Lower leg skin (tissue), 4 donors: ENCODE measurements at regions not wholly inside any gene's neighbourhood (a gene's known extent, or its start where the extent isn't known, plus 50 kb on each side); places are given as distances from the start of the nearest gene placed in this dataset.

Experiments used
- DNase-seq, 2 donors: peaks; one replicate each; pipeline ENCODE4 v3.0.0-alpha.2; 2019; ENCODE audit warnings: low spot score in 2 of 2
- H3K4me3 ChIP-seq: fragments of 200-600 bp; sonication (generic); 2 replicates; pipeline ENCODE4 v1.5.1; 2017; ENCODE audit warnings: mild to moderate bottlenecking, low read depth; ENCODE audit not compliant: poor library complexity, severe bottlenecking
- CTCF ChIP-seq, 3 donors: fragments of 450-650 bp; IDR thresholded peaks; one replicate each; pipeline ENCODE4 v1.5.1; 2016; ENCODE audit warnings: antibody characterized with exemption in 3 of 3, mild to moderate bottlenecking in 3 of 3, moderate library complexity in 2 of 3
- POLR2A ChIP-seq, 2 donors: fragments of 450-650 bp; IDR thresholded peaks; one replicate each; pipeline ENCODE4 v1.6.1; 2016 to 2017; ENCODE audit warnings: antibody characterized with exemption in 2 of 2, mild to moderate bottlenecking in 1 of 2, moderate library complexity in 1 of 2
- WGBS, 2 donors: methylation state at CpG; one replicate each; pipeline ENCODE4 v1.1.5; 2018; 5-methylcytosine and 5-hydroxymethylcytosine counted together
- intact Hi-C: fragments of 100-400 bp; cut with DNase I; formaldehyde crosslinking; loops from one replicate; pipeline ENCODE4 v1.15.0; 2023; ENCODE audit warnings: low total_unique reads

GRCh38 chr4:137249112-137249511, 283.2 kb downstream of the PCDH18 start:
- DNase-seq = no peak
- no peak for TF ChIP-seq POLR2A (IDR thresholded peaks at IDR 0.05)
- no peak for TF ChIP-seq CTCF (IDR thresholded peaks at IDR 0.05)
- H3K4me3 ChIP-seq = no peak overlapping the region
- 49 to 63% methylated on average over 2 of the region's 2 CpGs for WGBS, 2 donors
- intact Hi-C loops = no loop called here

GRCh38 chr4:137238456-137239162, 293.7 kb downstream of the PCDH18 start:
- DNase-seq = no peak
- no peak overlapping the region for H3K4me3 ChIP-seq
- 82 to 87% methylated on average over 5 to 6 of the region's 6 CpGs for WGBS, 2 donors
- TF ChIP-seq CTCF (IDR thresholded peaks at IDR 0.05) = no peak
- TF ChIP-seq POLR2A (IDR thresholded peaks at IDR 0.05) = no peak
- intact Hi-C loops = no loop called here

- intact Hi-C loops = no loop called here
- TF ChIP-seq POLR2A (IDR thresholded peaks at IDR 0.05) (no peak), CTCF (IDR thresholded peaks at IDR 0.05) (no peak)
- no peak overlapping the region for H3K4me3 ChIP-seq
- no peak for DNase-seq
- 77 to 89% methylated on average over 2 of the region's 2 CpGs for WGBS, 2 donors
Observed at GRCh38 chr4:137226900-137227299, 305.4 kb downstream of the PCDH18 start.

GRCh38 chr4:137226221-137226620, 306.1 kb downstream of the PCDH18 start:
- intact Hi-C loops = no loop called here
- WGBS, 2 donors = 50 to 54% methylated on average over 2 of the region's 2 CpGs
- TF ChIP-seq CTCF (IDR thresholded peaks at IDR 0.05) (no peak), POLR2A (IDR thresholded peaks at IDR 0.05) (no peak)
- H3K4me3 ChIP-seq = no peak overlapping the region
- DNase-seq = no peak

- 76 to 81% methylated on average over 4 of the region's 4 CpGs for WGBS, 2 donors
- DNase-seq = no peak
- intact Hi-C loops = no loop called here
- H3K4me3 ChIP-seq = no peak overlapping the region
- TF ChIP-seq POLR2A (IDR thresholded peaks at IDR 0.05) (no peak), CTCF (IDR thresholded peaks at IDR 0.05) (no peak)
Observed at GRCh38 chr4:137213372-137214173, 318.7 kb downstream of the PCDH18 start.
